HFFc6 (cell line): ENCODE measurements at regions not wholly inside any gene's neighbourhood (a gene's known extent, or its start where the extent isn't known, plus 50 kb on each side); places are given as distances from the start of the nearest gene placed in this dataset.

Experiments used
- DNase-seq: peaks from one replicate; pipeline ENCODE4 v3.0.0-alpha.2; 2018
- H3K27ac Mint-ChIP-seq: 2 replicates; pipeline ENCODE4 v1.8.0; 2020; ENCODE audit warnings: mild to moderate bottlenecking, mixed read lengths
- H3K27me3 Mint-ChIP-seq: 2 replicates; pipeline ENCODE4 v1.8.0; 2021; ENCODE audit warnings: mild to moderate bottlenecking, moderate library complexity, mixed read lengths; ENCODE audit not compliant: insufficient read depth
- H3K36me3 Mint-ChIP-seq: 2 replicates; pipeline ENCODE4 v1.8.0; 2021; ENCODE audit warnings: low read depth, mixed read lengths
- H3K4me1 Mint-ChIP-seq: 2 replicates; pipeline ENCODE4 v1.8.0; 2020; ENCODE audit warnings: low read depth, mixed read lengths
- H3K4me3 Mint-ChIP-seq: 2 replicates; pipeline ENCODE4 v1.8.0; 2020; ENCODE audit warnings: mild to moderate bottlenecking, moderate library complexity, mixed read lengths
- H3K9me3 Mint-ChIP-seq: 2 replicates; pipeline ENCODE4 v1.8.0; 2020; ENCODE audit warnings: mild to moderate bottlenecking, mixed read lengths
- CTCF ChIP-seq: fragments of 200-600 bp; sonication (generic); IDR thresholded peaks from 2 replicates; pipeline ENCODE4 v1.5.0; 2021; ENCODE audit warnings: antibody characterized with exemption, mild to moderate bottlenecking

GRCh38 chr12:104858611-104859543 is 99.2 kb downstream of the SLC41A2 start:
- no peak for TF ChIP-seq CTCF
- DNase-seq = peak; percentile 82
- Mint-ChIP-seq H3K36me3 (no peaks in the 10 kb centered on the region), H3K27me3 (no peaks in the 10 kb centered on the region), H3K4me3 (no peak overlapping the region), H3K27ac (peak overlapping the region; percentile 54), H3K4me1 (peaks cover 26% of the 10 kb centered on the region), H3K9me3 (no peaks in the 10 kb centered on the region)

GRCh38 chr12:104856531-104856930 is 101.6 kb downstream of the SLC41A2 start:
- TF ChIP-seq CTCF = no peak
- Mint-ChIP-seq H3K27ac (no peak overlapping the region), H3K27me3 (no peaks in the 10 kb centered on the region), H3K4me1 (peaks cover 36% of the 10 kb centered on the region), H3K4me3 (no peak overlapping the region), H3K36me3 (no peaks in the 10 kb centered on the region), H3K9me3 (no peaks in the 10 kb centered on the region)
- DNase-seq = no peak

- Mint-ChIP-seq H3K27me3 (no peaks in the 10 kb centered on the region), H3K27ac (no peak overlapping the region), H3K9me3 (no peaks in the 10 kb centered on the region), H3K4me1 (peaks cover 36% of the 10 kb centered on the region), H3K36me3 (no peaks in the 10 kb centered on the region), H3K4me3 (no peak overlapping the region)
- no peak for TF ChIP-seq CTCF
- no peak for DNase-seq
Observed at GRCh38 chr12:104855599-104855998, 102.5 kb downstream of the SLC41A2 start.

- H3K9me3 Mint-ChIP-seq = no peaks in the 10 kb centered on the region
- H3K4me3 Mint-ChIP-seq = no peak overlapping the region
- DNase-seq = no peak
- no peaks in the 10 kb centered on the region for H3K36me3 Mint-ChIP-seq
- H3K4me1 Mint-ChIP-seq = peaks cover 20% of the 10 kb centered on the region
- no peak overlapping the region for H3K27ac Mint-ChIP-seq
- no peak for TF ChIP-seq CTCF
- no peaks in the 10 kb centered on the region; the same call in 1 of the 2 replicates for H3K27me3 Mint-ChIP-seq
Observed at GRCh38 chr12:104852896-104853295, 105.2 kb downstream of the SLC41A2 start.

- H3K27ac Mint-ChIP-seq = 0 out of 2 replicates have a peak overlapping the region, but pooled peaks have one; percentile 24
- DNase-seq = no peak
- no peaks in the 10 kb centered on the region for H3K36me3 Mint-ChIP-seq
- H3K27me3 Mint-ChIP-seq = no peaks in the 10 kb centered on the region; the same call in 1 of the 2 replicates
- TF ChIP-seq CTCF = no peak
- no peak overlapping the region for H3K4me3 Mint-ChIP-seq
- peaks cover 20% of the 10 kb centered on the region for H3K4me1 Mint-ChIP-seq
- no peaks in the 10 kb centered on the region for H3K9me3 Mint-ChIP-seq
Observed at GRCh38 chr12:104852102-104852501, 106.0 kb downstream of the SLC41A2 start.
